Gastroesophageal sphincter (tissue), 3 donors: ENCODE measurements at regions not wholly inside any gene's neighbourhood (a gene's known extent, or its start where the extent isn't known, plus 50 kb on each side); places are given as distances from the start of the nearest gene placed in this dataset.

Experiments
- EP300 ChIP-seq: sonication (generic); formaldehyde crosslinking; IDR thresholded peaks from one replicate; pipeline ENCODE4 v1.6.1; 2017; ENCODE audit warnings: antibody characterized with exemption, mild to moderate bottlenecking
- TF ChIP-seq, protein P1 (sequence below), 4 experiments: fragments of 200-600 bp in 2 of 4; fragments of 450-650 bp in 2 of 4; sonication (generic) in 1 of 4; IDR thresholded peaks; one replicate each; pipeline ENCODE4 v1.5.1; 2017 to 2019; ENCODE audit warnings: antibody characterized with exemption in 4 of 4, mild to moderate bottlenecking in 2 of 4, moderate library complexity in 2 of 4

DNA sequence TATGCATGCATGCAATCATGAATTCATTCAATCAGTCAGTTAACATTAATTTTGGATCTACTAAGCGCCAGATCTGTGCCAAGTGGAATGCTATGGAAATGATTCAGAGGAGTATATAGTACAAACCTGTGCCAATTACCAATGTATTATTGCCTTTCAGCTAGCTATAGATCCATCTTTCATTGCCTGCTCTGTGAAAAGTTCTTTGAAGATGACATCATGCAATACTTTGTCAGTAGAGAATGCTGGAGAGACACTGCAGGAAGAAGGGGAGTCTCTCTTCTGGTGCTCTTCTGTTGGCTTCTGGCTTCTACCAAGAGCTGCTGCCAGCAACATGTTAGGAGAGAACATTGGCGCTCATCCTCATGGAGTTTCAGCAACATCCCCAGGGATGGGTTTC is 81.0 kb upstream of the LMCD1 start:
- TF ChIP-seq, protein P1, sequence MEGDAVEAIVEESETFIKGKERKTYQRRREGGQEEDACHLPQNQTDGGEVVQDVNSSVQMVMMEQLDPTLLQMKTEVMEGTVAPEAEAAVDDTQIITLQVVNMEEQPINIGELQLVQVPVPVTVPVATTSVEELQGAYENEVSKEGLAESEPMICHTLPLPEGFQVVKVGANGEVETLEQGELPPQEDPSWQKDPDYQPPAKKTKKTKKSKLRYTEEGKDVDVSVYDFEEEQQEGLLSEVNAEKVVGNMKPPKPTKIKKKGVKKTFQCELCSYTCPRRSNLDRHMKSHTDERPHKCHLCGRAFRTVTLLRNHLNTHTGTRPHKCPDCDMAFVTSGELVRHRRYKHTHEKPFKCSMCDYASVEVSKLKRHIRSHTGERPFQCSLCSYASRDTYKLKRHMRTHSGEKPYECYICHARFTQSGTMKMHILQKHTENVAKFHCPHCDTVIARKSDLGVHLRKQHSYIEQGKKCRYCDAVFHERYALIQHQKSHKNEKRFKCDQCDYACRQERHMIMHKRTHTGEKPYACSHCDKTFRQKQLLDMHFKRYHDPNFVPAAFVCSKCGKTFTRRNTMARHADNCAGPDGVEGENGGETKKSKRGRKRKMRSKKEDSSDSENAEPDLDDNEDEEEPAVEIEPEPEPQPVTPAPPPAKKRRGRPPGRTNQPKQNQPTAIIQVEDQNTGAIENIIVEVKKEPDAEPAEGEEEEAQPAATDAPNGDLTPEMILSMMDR (IDR thresholded peaks at IDR 0.05), result no peak
- no peak for TF ChIP-seq EP300
